Endothelial cell (in vitro differentiated cells): ENCODE measurements at regions not wholly inside any gene's neighbourhood (a gene's known extent, or its start where the extent isn't known, plus 50 kb on each side); places are given as distances from the start of the nearest gene placed in this dataset.
"Not testable (repeated sequence)": the region's sequence is repeated elsewhere in the genome, so short reads cannot be mapped to it uniquely, and the experiment has no call there.

ENCODE experiments used
- DNase-seq: peaks from one replicate; pipeline ENCODE4 v3.0.0; 2021; ENCODE audit warnings: low spot score
- H3K27ac Mint-ChIP-seq: one replicate; pipeline ENCODE4 v1.8.0; 2021; ENCODE audit warnings: mixed read lengths, inconsistent platforms; ENCODE audit not compliant: unreplicated experiment
- H3K27me3 Mint-ChIP-seq: one replicate; pipeline ENCODE4 v1.8.0; 2021; ENCODE audit warnings: mild to moderate bottlenecking, moderate library complexity, mixed read lengths, inconsistent platforms; ENCODE audit not compliant: unreplicated experiment
- H3K36me3 Mint-ChIP-seq: one replicate; pipeline ENCODE4 v1.8.0; 2021; ENCODE audit warnings: mild to moderate bottlenecking, low read depth, mixed read lengths, inconsistent platforms; ENCODE audit not compliant: unreplicated experiment
- H3K4me1 Mint-ChIP-seq: one replicate; pipeline ENCODE4 v1.8.0; 2021; ENCODE audit warnings: mild to moderate bottlenecking, mixed read lengths, inconsistent platforms; ENCODE audit not compliant: unreplicated experiment
- H3K4me3 Mint-ChIP-seq: one replicate; pipeline ENCODE4 v1.8.0; 2021; ENCODE audit warnings: mild to moderate bottlenecking, mixed read lengths, inconsistent platforms; ENCODE audit not compliant: unreplicated experiment
- H3K9me3 Mint-ChIP-seq: one replicate; pipeline ENCODE4 v1.8.0; 2021; ENCODE audit warnings: mixed read lengths, inconsistent platforms; ENCODE audit not compliant: unreplicated experiment
- CTCF ChIP-seq: fragments of 200-600 bp; sonication (generic); IDR thresholded peaks from one replicate; pipeline ENCODE4 v1.5.0; 2021; ENCODE audit warnings: antibody characterized with exemption; ENCODE audit not compliant: unreplicated experiment

- DNase-seq = peak; percentile 18
- not testable (repeated sequence) for H3K27ac Mint-ChIP-seq, H3K4me1 Mint-ChIP-seq, H3K9me3 Mint-ChIP-seq, H3K4me3 Mint-ChIP-seq, H3K27me3 Mint-ChIP-seq, H3K36me3 Mint-ChIP-seq
Measured at GRCh38 chr1:143905214-143906179, 66.3 kb downstream of the FAM72C start.

- H3K36me3 Mint-ChIP-seq, H3K4me1 Mint-ChIP-seq, H3K27ac Mint-ChIP-seq, H3K27me3 Mint-ChIP-seq, H3K9me3 Mint-ChIP-seq, DNase-seq: not testable (repeated sequence)
- peak overlapping the region; percentile 81 for H3K4me3 Mint-ChIP-seq
Measured at GRCh38 chr1:143904622-143904979, 67.2 kb downstream of the FAM72C start.

GRCh38 chr1:143903899-143904621, 67.7 kb downstream of the FAM72C start:
- not testable (repeated sequence) for H3K27ac Mint-ChIP-seq

GRCh38 chr1:143896377-143896776, 75.4 kb downstream of the FAM72C start:
- not testable (repeated sequence) for H3K4me1 Mint-ChIP-seq, H3K4me3 Mint-ChIP-seq, DNase-seq, H3K36me3 Mint-ChIP-seq, H3K27me3 Mint-ChIP-seq, H3K27ac Mint-ChIP-seq, H3K9me3 Mint-ChIP-seq

More at GRCh38 chr1:143903899-143904621, 67.7 kb downstream of the FAM72C start:
- not testable (repeated sequence) for H3K9me3 Mint-ChIP-seq, H3K4me1 Mint-ChIP-seq, H3K36me3 Mint-ChIP-seq, H3K27me3 Mint-ChIP-seq
- H3K4me3 Mint-ChIP-seq = peak overlapping the region; percentile 81
- DNase-seq = peak; percentile 11

GRCh38 chr1:143884932-143885574, 86.7 kb downstream of the FAM72C start:
- H3K27me3 Mint-ChIP-seq, H3K9me3 Mint-ChIP-seq, H3K4me1 Mint-ChIP-seq, H3K36me3 Mint-ChIP-seq, H3K4me3 Mint-ChIP-seq, H3K27ac Mint-ChIP-seq: not testable (repeated sequence)
- DNase-seq = peak; percentile 68

- peak overlapping the region; percentile 59 for H3K4me3 Mint-ChIP-seq
- H3K27ac Mint-ChIP-seq, H3K9me3 Mint-ChIP-seq, H3K27me3 Mint-ChIP-seq, H3K4me1 Mint-ChIP-seq, H3K36me3 Mint-ChIP-seq: not testable (repeated sequence)
- DNase-seq = peak; percentile 43
- TF ChIP-seq CTCF = peak; percentile 37
Measured at GRCh38 chr1:143884532-143884931, 87.3 kb downstream of the FAM72C start.

GRCh38 chr1:143879757-143880536, 91.8 kb downstream of the FAM72C start:
- H3K27me3 Mint-ChIP-seq, H3K4me1 Mint-ChIP-seq, H3K36me3 Mint-ChIP-seq, H3K27ac Mint-ChIP-seq, H3K9me3 Mint-ChIP-seq, DNase-seq, H3K4me3 Mint-ChIP-seq: not testable (repeated sequence)

GRCh38 chr1:143875947-143876346, 95.8 kb downstream of the FAM72C start:
- not testable (repeated sequence) for H3K27ac Mint-ChIP-seq, H3K4me3 Mint-ChIP-seq, DNase-seq, H3K36me3 Mint-ChIP-seq, H3K9me3 Mint-ChIP-seq, H3K4me1 Mint-ChIP-seq, H3K27me3 Mint-ChIP-seq

GRCh38 chr1:143874625-143875024, 97.2 kb downstream of the FAM72C start:
- H3K27ac Mint-ChIP-seq, DNase-seq, H3K4me1 Mint-ChIP-seq, H3K27me3 Mint-ChIP-seq, H3K9me3 Mint-ChIP-seq, H3K36me3 Mint-ChIP-seq, H3K4me3 Mint-ChIP-seq: not testable (repeated sequence)

GRCh38 chr1:143873650-143874049, 98.1 kb downstream of the FAM72C start:
- not testable (repeated sequence) for DNase-seq, H3K27ac Mint-ChIP-seq, H3K4me3 Mint-ChIP-seq, H3K27me3 Mint-ChIP-seq, H3K36me3 Mint-ChIP-seq, H3K9me3 Mint-ChIP-seq, H3K4me1 Mint-ChIP-seq
